ENCODE measurements at regions not wholly inside any gene's neighbourhood (a gene's known extent, or its start where the extent isn't known, plus 50 kb on each side); places are given as distances from the start of the nearest gene placed in this dataset.
"Not testable (repeated sequence)": the region's sequence is repeated elsewhere in the genome, so short reads cannot be mapped to it uniquely, and the experiment has no call there.

GRCh38 chr20:22951966-22952365, 83.1 kb upstream of the SSTR4 start:
- DNase-seq (ENCODE audit: low spot score) = no peak

- DNase-seq (ENCODE audit: low spot score) = no peak
Observed at GRCh38 chr20:22954661-22955060, 80.5 kb upstream of the SSTR4 start.

- no peak for DNase-seq (ENCODE audit: low spot score)
Observed at GRCh38 chr20:22958390-22958789, 76.7 kb upstream of the SSTR4 start.

- DNase-seq (ENCODE audit: low spot score) = no peak
Observed at GRCh38 chr20:22962567-22963439, 72.3 kb upstream of the SSTR4 start.

GRCh38 chr20:22963581-22963980, 71.5 kb upstream of the SSTR4 start:
- DNase-seq (ENCODE audit: low spot score) = no peak

- no peak for DNase-seq (ENCODE audit: low spot score)
Observed at GRCh38 chr20:22966787-22967464, 68.2 kb upstream of the SSTR4 start.

GRCh38 chr20:22967706-22968105, 67.4 kb upstream of the SSTR4 start:
- DNase-seq (ENCODE audit: low spot score) = not testable (repeated sequence)

- not testable (repeated sequence) for DNase-seq (ENCODE audit: low spot score)
Observed at GRCh38 chr20:22969031-22969430, 66.1 kb upstream of the SSTR4 start.

GRCh38 chr20:22971077-22971476, 64.0 kb upstream of the SSTR4 start:
- not testable (repeated sequence) for DNase-seq (ENCODE audit: low spot score)

GRCh38 chr20:22974354-22974753, 60.8 kb upstream of the SSTR4 start:
- DNase-seq (ENCODE audit: low spot score) = no peak

GRCh38 chr20:22977047-22977785, 57.9 kb upstream of the SSTR4 start:
- DNase-seq (ENCODE audit: low spot score) = no peak

GRCh38 chr20:22984008-22984407, 51.1 kb upstream of the SSTR4 start:
- DNase-seq (ENCODE audit: low spot score) = no peak

GRCh38 chr20:22984606-22985005, 50.5 kb upstream of the SSTR4 start:
- no peak for DNase-seq (ENCODE audit: low spot score)

GRCh38 chr20:22985239-22985778, 49.8 kb upstream of the SSTR4 start:
- DNase-seq (ENCODE audit: low spot score) = no peak

All from ureter (tissue), 1 donor.